ENCODE measurements at regions not wholly inside any gene's neighbourhood (a gene's known extent, or its start where the extent isn't known, plus 50 kb on each side); places are given as distances from the start of the nearest gene placed in this dataset.

DNA sequence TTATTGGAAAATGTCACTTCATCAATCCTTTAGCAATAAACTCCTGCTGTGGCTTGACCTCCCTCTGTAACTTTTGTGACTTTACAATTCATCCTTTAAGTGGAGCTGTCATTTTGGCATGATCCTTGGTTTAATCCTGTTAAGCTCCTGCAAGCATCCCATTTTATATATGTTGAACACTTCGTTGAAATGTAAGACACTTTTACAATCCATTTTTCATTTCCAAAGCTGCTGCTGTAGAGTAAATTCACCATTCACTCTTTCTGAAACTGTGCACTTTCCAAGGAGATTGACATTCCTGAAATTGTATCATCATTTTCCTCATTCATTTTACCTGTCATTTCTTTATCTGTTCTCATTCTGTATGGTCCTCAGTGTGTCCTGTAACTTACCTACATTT, 1003.2 kb upstream of the GOT2 start:
- ChIA-PET POLR2A (no interaction called here), CTCF (ENCODE audit: low intra/inter-chr PET ratio, low total read pairs) (no interaction called here)
- WGBS (ENCODE audit: low lambda C conversion rate), result 0% methylated on average over 1 of the region's 1 CpG
- Histone ChIP-seq H2AFZ (ENCODE audit: low read length) (no peak overlapping the region), H3K4me1 (ENCODE audit: insufficient read depth, low read length) (no peaks in the 10 kb centered on the region), H3K27ac (ENCODE audit: extremely low read length, insufficient read depth, low read length) (no peak overlapping the region), H3K27me3 (ENCODE audit: control insufficient read depth in 1 of 2, insufficient read depth in 2 of 2, low read length in 2 of 2) (no peaks in the 10 kb centered on the region), H3K4me2 (ENCODE audit: low read depth, low read length) (no peak overlapping the region), H4K20me1 (ENCODE audit: insufficient read depth, low read length) (no peaks in the 10 kb centered on the region), H3K4me3 (replicated peaks in 1 of 3; ENCODE audit: insufficient read depth in 1 of 3, low read depth in 2 of 3, low read length in 3 of 3) (no peak overlapping the region), H3K36me3 (replicated peaks in 1 of 2; ENCODE audit: control insufficient read depth in 1 of 2, insufficient read depth in 2 of 2, low read length in 2 of 2) (no peaks in the 10 kb centered on the region), H3K9ac (ENCODE audit: insufficient read depth, low read depth, low read length) (no peak overlapping the region), H3K9me3 (ENCODE audit: low read length) (peaks cover 62% of the 10 kb centered on the region), H3K79me2 (ENCODE audit: insufficient read depth, low read length) (no peaks in the 10 kb centered on the region)
- in situ Hi-C loops (cut with HindIII; ENCODE audit: extremely low pct_ligation_motif_present, low pct_unique_long_range_greater_than_20kb), result no loop called here
- ATAC-seq (no peak), DNase-seq (ENCODE audit: low spot score) (no peak), FAIRE-seq (no peak)
- intact Hi-C loops (cut with micrococcal nuclease; ENCODE audit: unreplicated experiment), result no loop called here
- TF ChIP-seq ZNF354B (CRISPR knock-in tag; IDR thresholded peaks at IDR 0.05) (no peak), MXI1 (IDR thresholded peaks at IDR 0.05; ENCODE audit: borderline replicate concordance, low read depth, low read length) (no peak), PTBP1 (IDR thresholded peaks at IDR 0.05; ENCODE audit: low read depth, low read length, poor library complexity, severe bottlenecking) (no peak), MAF1 (CRISPR knock-in tag; IDR thresholded peaks at IDR 0.05; ENCODE audit: borderline replicate concordance) (no peak), ZZZ3 (CRISPR knock-in tag; IDR thresholded peaks at IDR 0.05; ENCODE audit: borderline replicate concordance) (no peak), PRMT3 (CRISPR knock-in tag; IDR thresholded peaks at IDR 0.05; ENCODE audit: borderline replicate concordance, low read depth) (no peak), HOXA3 (CRISPR knock-in tag; IDR thresholded peaks at IDR 0.05) (no peak), ZFAT (CRISPR knock-in tag; conservative IDR thresholded peaks at IDR 0.05) (no peak), WIZ (CRISPR knock-in tag; IDR thresholded peaks at IDR 0.05) (no peak), NPAS2 (CRISPR knock-in tag; IDR thresholded peaks at IDR 0.05; ENCODE audit: borderline replicate concordance) (no peak)
- TF ChIP-seq, protein P1, sequence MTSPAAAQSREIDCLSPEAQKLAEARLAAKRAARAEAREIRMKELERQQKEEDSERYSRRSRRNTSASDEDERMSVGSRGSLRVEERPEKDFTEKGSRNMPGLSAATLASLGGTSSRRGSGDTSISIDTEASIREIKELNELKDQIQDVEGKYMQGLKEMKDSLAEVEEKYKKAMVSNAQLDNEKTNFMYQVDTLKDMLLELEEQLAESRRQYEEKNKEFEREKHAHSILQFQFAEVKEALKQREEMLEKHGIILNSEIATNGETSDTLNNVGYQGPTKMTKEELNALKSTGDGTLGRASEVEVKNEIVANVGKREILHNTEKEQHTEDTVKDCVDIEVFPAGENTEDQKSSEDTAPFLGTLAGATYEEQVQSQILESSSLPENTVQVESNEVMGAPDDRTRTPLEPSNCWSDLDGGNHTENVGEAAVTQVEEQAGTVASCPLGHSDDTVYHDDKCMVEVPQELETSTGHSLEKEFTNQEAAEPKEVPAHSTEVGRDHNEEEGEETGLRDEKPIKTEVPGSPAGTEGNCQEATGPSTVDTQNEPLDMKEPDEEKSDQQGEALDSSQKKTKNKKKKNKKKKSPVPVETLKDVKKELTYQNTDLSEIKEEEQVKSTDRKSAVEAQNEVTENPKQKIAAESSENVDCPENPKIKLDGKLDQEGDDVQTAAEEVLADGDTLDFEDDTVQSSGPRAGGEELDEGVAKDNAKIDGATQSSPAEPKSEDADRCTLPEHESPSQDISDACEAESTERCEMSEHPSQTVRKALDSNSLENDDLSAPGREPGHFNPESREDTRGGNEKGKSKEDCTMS (CRISPR knock-in tag; conservative IDR thresholded peaks at IDR 0.05), result no peak
- TF ChIP-seq, protein P2, sequence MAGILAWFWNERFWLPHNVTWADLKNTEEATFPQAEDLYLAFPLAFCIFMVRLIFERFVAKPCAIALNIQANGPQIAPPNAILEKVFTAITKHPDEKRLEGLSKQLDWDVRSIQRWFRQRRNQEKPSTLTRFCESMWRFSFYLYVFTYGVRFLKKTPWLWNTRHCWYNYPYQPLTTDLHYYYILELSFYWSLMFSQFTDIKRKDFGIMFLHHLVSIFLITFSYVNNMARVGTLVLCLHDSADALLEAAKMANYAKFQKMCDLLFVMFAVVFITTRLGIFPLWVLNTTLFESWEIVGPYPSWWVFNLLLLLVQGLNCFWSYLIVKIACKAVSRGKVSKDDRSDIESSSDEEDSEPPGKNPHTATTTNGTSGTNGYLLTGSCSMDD (CRISPR knock-in tag; IDR thresholded peaks at IDR 0.05), result no peak
- BruUV-seq (replicated peaks), result no TSS peak

Measured in HepG2 (cell line).